ENCODE measurements at regions not wholly inside any gene's neighbourhood (a gene's known extent, or its start where the extent isn't known, plus 50 kb on each side); places are given as distances from the start of the nearest gene placed in this dataset.

GRCh38 chr14:85447883-85448282 is 82.1 kb upstream of the FLRT2 start:
- no peak for DNase-seq
- TF ChIP-seq POLR2A (IDR thresholded peaks at IDR 0.05; ENCODE audit: low read length), result no peak
- no peak for TF ChIP-seq GATA1 (IDR thresholded peaks at IDR 0.05; ENCODE audit: low read depth, low read length)

- no peak for DNase-seq
- TF ChIP-seq GATA1 (IDR thresholded peaks at IDR 0.05; ENCODE audit: low read depth, low read length) (no peak), POLR2A (IDR thresholded peaks at IDR 0.05; ENCODE audit: low read length) (no peak)
These were observed 78.5 kb upstream of the FLRT2 start for GRCh38 chr14:85451421-85451820.

DNA sequence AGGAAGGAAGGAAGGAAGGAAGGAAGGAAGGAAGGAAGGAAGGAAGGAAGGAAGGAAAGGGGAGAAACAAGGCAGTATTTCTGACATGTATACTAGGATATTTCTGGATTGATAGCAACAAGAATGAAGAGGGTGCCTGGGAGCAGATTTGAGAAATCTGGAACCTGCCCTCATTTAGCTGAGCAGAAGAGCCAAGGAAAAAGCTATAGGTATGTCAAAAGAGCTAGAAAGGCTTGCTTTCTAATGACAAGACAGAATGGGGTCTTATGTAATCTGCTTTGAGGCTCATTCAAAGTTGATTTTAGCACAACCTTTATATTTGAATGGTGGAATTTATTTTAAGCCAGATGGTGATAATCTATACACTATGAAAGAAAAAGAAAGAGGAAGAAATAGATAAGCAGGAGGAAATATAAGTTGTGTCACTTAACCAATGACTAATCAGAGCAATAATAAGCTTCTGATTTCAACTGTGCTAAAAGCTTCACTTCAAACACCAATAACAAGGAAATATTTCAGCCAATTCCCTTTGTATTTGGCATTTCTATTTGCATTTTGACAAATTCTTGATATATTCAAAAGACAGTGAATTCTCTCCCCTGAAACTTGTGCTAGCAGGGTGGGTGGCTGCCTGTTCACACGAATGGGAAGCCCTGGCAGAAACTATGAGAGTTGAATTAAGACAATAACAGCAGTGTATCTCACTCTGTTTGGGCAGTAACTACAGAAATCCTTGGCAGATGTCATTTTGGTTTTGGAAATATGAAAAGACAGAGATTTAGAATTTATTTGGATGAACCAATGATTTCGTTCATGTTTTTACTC is 76.3 kb upstream of the FLRT2 start:
- TF ChIP-seq POLR2A (IDR thresholded peaks at IDR 0.05; ENCODE audit: low read length) (no peak), GATA1 (IDR thresholded peaks at IDR 0.05; ENCODE audit: low read depth, low read length) (no peak)
- DNase-seq, result no peak

DNA sequence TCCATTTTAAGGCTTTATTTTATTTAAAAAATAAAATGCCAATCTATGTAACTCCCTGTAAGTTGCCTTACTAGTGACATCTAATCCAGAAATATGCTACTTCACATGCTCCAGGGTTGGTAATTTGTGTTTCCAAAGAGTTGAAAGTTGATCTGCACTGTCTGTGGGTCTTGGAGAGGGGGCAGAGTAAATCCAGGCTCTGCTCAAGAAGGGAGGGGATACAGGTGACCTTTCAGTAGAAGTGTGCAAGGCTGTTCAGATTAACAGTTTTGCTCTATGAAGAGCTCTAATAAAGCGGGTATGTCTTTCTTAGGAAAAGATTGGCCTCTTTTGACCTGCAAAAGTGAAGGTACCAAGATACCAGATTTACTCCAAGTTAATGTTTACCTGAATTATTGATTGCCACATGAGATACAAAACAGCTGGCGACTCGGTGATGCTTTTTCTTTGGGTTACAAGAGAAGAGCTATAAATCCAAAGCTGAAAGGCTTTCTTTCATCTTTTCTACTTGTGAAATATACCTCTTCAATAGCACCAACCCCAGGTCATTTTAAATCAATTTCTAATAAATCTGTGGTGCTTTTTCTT is 75.6 kb upstream of the FLRT2 start:
- TF ChIP-seq POLR2A (IDR thresholded peaks at IDR 0.05; ENCODE audit: low read length) (no peak), GATA1 (IDR thresholded peaks at IDR 0.05; ENCODE audit: low read depth, low read length) (no peak)
- no peak for DNase-seq

- DNase-seq, result no peak
- TF ChIP-seq POLR2A (IDR thresholded peaks at IDR 0.05; ENCODE audit: low read length) (no peak), GATA1 (IDR thresholded peaks at IDR 0.05; ENCODE audit: low read depth, low read length) (no peak)
These were observed 70.5 kb upstream of the FLRT2 start for GRCh38 chr14:85459361-85460000.

DNA sequence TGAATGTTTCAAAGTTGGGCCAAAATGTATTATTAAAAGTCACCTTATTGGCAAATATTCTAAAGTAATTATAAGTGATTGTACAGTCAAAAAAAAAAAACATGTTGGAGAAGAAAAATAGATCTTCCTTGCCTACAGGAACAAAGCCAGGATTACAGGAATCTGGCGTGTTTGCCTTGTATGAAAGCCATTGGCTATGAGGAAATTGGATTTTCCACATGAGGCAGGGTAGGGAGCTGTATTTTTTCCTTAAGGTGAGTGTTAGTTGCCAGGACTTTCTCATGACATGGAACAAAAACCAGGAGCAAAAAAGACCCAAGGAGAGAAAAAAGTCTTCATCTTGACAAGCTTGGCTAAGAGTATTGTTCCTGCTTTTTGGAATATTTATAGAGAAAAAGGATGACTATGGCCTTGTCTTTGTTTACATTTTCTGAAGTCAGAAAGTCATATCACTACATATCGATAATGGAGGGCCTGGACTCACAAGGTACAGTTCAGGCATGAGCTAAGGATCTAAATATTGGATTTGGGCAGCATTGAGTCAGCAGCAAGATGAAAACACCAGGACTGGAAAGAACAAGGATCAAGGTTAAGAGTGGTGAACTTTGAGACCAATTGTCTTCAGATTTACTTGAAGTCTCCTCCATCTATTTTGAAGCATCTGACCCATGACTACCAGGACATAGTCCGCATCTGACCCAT is 68.4 kb upstream of the FLRT2 start:
- TF ChIP-seq GATA1 (IDR thresholded peaks at IDR 0.05; ENCODE audit: low read depth, low read length) (no peak), POLR2A (IDR thresholded peaks at IDR 0.05; ENCODE audit: low read length) (no peak)
- DNase-seq, result no peak

DNA sequence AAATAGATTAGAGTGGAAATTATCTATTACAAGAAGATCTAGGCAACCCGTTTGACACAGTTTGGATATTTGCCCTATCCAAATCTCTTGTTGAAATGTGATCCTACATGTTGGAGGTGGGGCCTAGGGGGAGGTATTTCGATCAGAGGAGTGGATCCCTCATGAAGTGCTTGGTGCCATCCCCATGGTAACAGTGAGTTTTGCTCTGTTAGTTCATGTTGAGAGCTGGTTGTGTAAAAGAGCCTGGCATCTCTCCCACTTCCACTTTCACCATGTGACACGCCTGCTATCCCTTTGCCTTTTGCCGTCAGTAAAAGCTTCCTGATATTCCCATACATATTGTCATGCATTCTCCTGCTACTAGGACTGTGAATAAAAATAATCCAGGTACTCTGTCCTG is 66.4 kb upstream of the FLRT2 start:
- no peak for TF ChIP-seq POLR2A (IDR thresholded peaks at IDR 0.05; ENCODE audit: low read length)
- no peak for TF ChIP-seq GATA1 (IDR thresholded peaks at IDR 0.05; ENCODE audit: low read depth, low read length)
- no peak for DNase-seq

DNA sequence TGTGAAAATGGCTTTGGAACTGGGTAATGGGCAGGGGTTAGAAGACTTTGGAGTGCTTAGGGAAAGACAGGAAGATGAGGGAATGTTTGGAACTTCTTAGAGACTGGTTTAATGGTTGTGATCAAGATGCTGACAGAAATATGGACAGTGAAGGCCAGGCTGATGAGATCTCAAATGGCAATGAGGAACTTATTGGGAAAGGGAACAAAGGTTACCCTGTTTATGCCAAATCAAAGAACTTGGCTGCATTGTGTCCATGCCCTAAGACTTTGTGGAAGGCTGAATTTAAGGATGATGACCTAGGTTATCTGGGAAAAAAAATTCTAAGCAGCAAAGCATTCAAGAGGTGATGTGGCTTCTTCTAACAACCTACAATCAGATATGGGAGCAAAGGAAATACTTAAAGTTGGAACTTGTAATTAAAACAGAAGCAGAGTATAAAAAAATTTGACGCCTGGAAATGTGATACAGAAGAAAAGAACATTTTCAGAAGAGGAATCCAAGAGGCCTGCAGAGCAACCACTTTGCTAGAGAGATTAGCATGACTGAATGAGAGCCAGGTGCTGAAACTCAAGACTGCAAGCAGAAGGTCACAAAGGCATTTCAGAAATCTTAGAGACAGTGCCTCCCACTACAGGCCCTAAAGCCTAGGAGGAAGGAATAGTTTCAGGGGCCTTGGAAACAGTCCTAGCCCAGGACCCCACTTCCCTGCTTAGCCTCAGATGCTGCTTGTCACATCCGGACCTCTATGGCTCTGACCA is 65.6 kb upstream of the FLRT2 start:
- DNase-seq, result no peak
- TF ChIP-seq POLR2A (IDR thresholded peaks at IDR 0.05; ENCODE audit: low read length), result no peak

DNA sequence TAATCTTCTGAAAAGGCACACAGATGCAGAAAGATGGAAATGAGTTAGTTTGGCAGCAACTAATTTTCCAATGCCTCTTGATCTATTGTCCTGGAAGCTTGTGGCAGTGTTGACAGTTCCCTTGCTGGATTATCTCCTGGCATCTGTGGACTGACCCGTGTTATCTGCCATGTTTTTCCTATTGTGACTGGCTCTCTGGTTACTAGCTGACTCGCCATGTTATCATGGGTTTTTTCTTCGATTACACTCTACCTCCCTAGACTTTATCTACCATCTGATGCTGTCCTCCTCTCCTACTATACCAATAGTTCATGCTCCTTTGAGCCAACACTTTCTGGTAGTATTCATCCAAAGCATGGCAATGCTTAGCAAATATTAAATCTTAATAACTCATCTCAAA is 63.3 kb upstream of the FLRT2 start:
- peak in 1 of 2 experiments; percentile 21 for DNase-seq
- TF ChIP-seq POLR2A (IDR thresholded peaks at IDR 0.05; ENCODE audit: low read length) (no peak), GATA1 (IDR thresholded peaks at IDR 0.05; ENCODE audit: low read depth, low read length) (no peak)

DNA sequence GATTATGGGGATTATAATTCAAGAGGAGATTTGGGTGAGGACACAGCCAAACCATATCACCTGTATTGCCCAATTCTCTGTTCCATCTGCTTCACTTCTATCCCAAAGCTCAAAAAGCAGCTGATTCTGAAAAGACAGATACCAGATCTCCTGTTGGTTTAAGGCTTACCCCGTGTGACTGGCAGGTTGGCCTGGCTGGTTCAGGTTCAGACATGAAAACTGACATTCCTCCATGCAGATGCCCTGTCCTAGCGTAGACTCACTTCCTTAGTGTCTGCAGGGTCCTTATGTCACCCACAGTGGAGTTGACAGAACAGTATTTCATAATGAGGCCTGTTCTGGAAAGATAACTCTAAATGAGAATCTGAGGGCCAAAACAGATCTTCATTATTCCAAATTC is 61.1 kb upstream of the FLRT2 start:
- no peak for TF ChIP-seq POLR2A (IDR thresholded peaks at IDR 0.05; ENCODE audit: low read length)
- no peak for TF ChIP-seq GATA1 (IDR thresholded peaks at IDR 0.05; ENCODE audit: low read depth, low read length)
- peak; percentile 45 to 65 for DNase-seq

DNA sequence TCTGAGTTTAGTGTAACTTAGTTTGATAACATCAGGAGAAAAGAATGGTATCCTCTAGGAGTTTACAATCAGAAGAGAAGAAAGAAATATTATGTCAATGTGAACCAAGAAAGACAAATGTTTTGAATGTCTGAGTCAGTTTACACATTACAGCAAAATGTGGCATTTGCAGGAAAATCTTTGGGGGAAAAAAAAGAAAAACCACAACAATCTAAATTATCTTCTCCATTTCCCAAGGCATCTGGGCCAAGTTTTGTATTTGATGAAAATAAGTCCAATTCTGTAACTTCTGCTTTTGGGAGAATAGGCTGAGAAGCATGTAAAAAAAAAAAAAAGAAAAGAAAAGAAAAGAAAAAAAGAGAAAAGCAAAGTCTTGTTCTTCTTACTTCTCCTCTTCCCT is 58.8 kb upstream of the FLRT2 start:
- TF ChIP-seq POLR2A (IDR thresholded peaks at IDR 0.05; ENCODE audit: low read length) (no peak), GATA1 (IDR thresholded peaks at IDR 0.05; ENCODE audit: low read depth, low read length) (no peak)
- no peak for DNase-seq

- DNase-seq, result peak in 1 of 2 experiments; percentile 57
- TF ChIP-seq GATA1 (IDR thresholded peaks at IDR 0.05; ENCODE audit: low read depth, low read length) (no peak), POLR2A (IDR thresholded peaks at IDR 0.05; ENCODE audit: low read length) (no peak)
These were observed 58.2 kb upstream of the FLRT2 start for GRCh38 chr14:85471744-85472143.

DNA sequence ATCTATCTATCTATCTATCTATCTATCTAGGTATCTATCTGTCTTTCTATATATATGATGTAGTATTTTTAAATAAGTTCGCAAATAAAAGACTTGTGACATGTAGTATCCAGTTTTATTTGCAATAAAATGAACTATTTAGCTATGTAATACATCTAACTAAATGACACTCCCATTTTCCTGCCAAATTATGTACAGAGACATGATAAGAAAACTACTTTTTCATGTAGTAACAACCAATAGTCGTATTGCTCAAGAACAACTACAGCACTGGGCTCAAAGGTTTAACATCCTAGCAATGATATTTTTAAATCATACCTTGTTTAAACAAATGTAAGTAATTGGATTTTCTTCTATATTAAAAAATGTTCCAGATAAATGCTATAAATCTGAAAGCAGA is 55.5 kb upstream of the FLRT2 start:
- no peak for DNase-seq
- no peak for TF ChIP-seq GATA1 (IDR thresholded peaks at IDR 0.05; ENCODE audit: low read depth, low read length)
- TF ChIP-seq POLR2A (IDR thresholded peaks at IDR 0.05; ENCODE audit: low read length), result no peak

Measured in erythroblast (primary cell).